ACC112 (cell line): ENCODE measurements at regions not wholly inside any gene's neighbourhood (a gene's known extent, or its start where the extent isn't known, plus 50 kb on each side); places are given as distances from the start of the nearest gene placed in this dataset.

Experiments used
- H2AFZ ChIP-seq: fragments of 200-600 bp; sonication (generic); one replicate; pipeline ENCODE4 v1.6.0; 2017; ENCODE audit warnings: antibody characterized with exemption, low read length; ENCODE audit not compliant: unreplicated experiment
- H3K27ac ChIP-seq: fragments of 200-600 bp; sonication (generic); 2 replicates; pipeline ENCODE4 v1.5.1; 2014; ENCODE audit warnings: low read depth, mild to moderate bottlenecking, antibody characterized with exemption, low read length, moderate library complexity
- H3K27me3 ChIP-seq: fragments of 200-600 bp; sonication (generic); 2 replicates; pipeline ENCODE4 v1.6.1; 2014; ENCODE audit warnings: mild to moderate bottlenecking, antibody characterized with exemption, low read length, moderate library complexity, mixed read lengths; ENCODE audit not compliant: insufficient read depth
- H3K36me3 ChIP-seq: fragments of 200-600 bp; sonication (generic); 2 replicates; pipeline ENCODE4 v1.6.1; 2016; ENCODE audit warnings: mild to moderate bottlenecking, antibody characterized with exemption, low read length, moderate library complexity, mixed read lengths; ENCODE audit not compliant: insufficient read depth
- H3K4me1 ChIP-seq: fragments of 200-600 bp; sonication (generic); one replicate; pipeline ENCODE4 v1.6.1; 2016; ENCODE audit warnings: low read length, mixed read lengths; ENCODE audit not compliant: insufficient read depth, unreplicated experiment, control insufficient read depth
- H3K4me3 ChIP-seq: fragments of 200-600 bp; sonication (generic); 2 replicates; pipeline ENCODE4 v1.5.1; 2014; ENCODE audit warnings: mild to moderate bottlenecking, low read depth, low read length
- H3K79me2 ChIP-seq: fragments of 200-600 bp; sonication (generic); one replicate; pipeline ENCODE4 v1.6.0; 2016; ENCODE audit warnings: low read length; ENCODE audit not compliant: control insufficient read depth, unreplicated experiment, insufficient read depth

- H3K27me3 ChIP-seq, result no peaks in the 10 kb centered on the region
- no peak overlapping the region for H2AFZ ChIP-seq
- no peaks in the 10 kb centered on the region for H3K79me2 ChIP-seq
- H3K27ac ChIP-seq, result no peak overlapping the region
- H3K36me3 ChIP-seq, result no peaks in the 10 kb centered on the region
- H3K4me3 ChIP-seq, result no peak overlapping the region
- H3K4me1 ChIP-seq, result peaks cover 6% of the 10 kb centered on the region
Observed at GRCh38 chr12:32047357-32048212, 59.1 kb upstream of the BICD1 start.

- Histone ChIP-seq H3K27me3 (no peaks in the 10 kb centered on the region), H3K4me3 (no peak overlapping the region), H3K4me1 (peaks cover 6% of the 10 kb centered on the region), H2AFZ (no peak overlapping the region), H3K36me3 (no peaks in the 10 kb centered on the region), H3K79me2 (no peaks in the 10 kb centered on the region), H3K27ac (no peak overlapping the region)
Observed at GRCh38 chr12:32048791-32049190, 57.9 kb upstream of the BICD1 start.

GRCh38 chr12:32049956-32050355 lies 56.7 kb upstream of the BICD1 start:
- Histone ChIP-seq H2AFZ (no peak overlapping the region), H3K27me3 (no peaks in the 10 kb centered on the region), H3K36me3 (no peaks in the 10 kb centered on the region), H3K79me2 (no peaks in the 10 kb centered on the region), H3K4me1 (peaks cover 6% of the 10 kb centered on the region), H3K27ac (no peak overlapping the region), H3K4me3 (no peak overlapping the region)

GRCh38 chr12:32051511-32052211 lies 55.0 kb upstream of the BICD1 start:
- Histone ChIP-seq H3K79me2 (no peaks in the 10 kb centered on the region), H3K36me3 (no peaks in the 10 kb centered on the region), H3K4me3 (no peak overlapping the region), H3K27me3 (no peaks in the 10 kb centered on the region), H2AFZ (peak overlapping the region; percentile 55), H3K4me1 (peaks cover 6% of the 10 kb centered on the region), H3K27ac (peak overlapping the region; percentile 40; the same call in 1 of the 2 replicates)

GRCh38 chr12:32052212-32052713 lies 54.4 kb upstream of the BICD1 start:
- Histone ChIP-seq H3K4me1 (peaks cover 6% of the 10 kb centered on the region), H3K4me3 (no peak overlapping the region), H3K27ac (0 out of 2 replicates have a peak overlapping the region, but pooled peaks have one; percentile 40), H2AFZ (no peak overlapping the region), H3K27me3 (no peaks in the 10 kb centered on the region), H3K36me3 (no peaks in the 10 kb centered on the region), H3K79me2 (no peaks in the 10 kb centered on the region)

- Histone ChIP-seq H2AFZ (no peak overlapping the region), H3K4me1 (peaks cover 6% of the 10 kb centered on the region), H3K79me2 (no peaks in the 10 kb centered on the region), H3K27ac (no peak overlapping the region), H3K27me3 (no peaks in the 10 kb centered on the region), H3K4me3 (no peak overlapping the region), H3K36me3 (no peaks in the 10 kb centered on the region)
Observed at GRCh38 chr12:32053881-32054624, 52.6 kb upstream of the BICD1 start.
